SK-N-SH (cell line): ENCODE measurements at regions not wholly inside any gene's neighbourhood (a gene's known extent, or its start where the extent isn't known, plus 50 kb on each side); places are given as distances from the start of the nearest gene placed in this dataset.

Experiments
- CTCF ChIA-PET: fragments of 300-600, 350-600 bp; formaldehyde crosslinking; extraction: SDS; loops from one replicate; lab custom pipeline; 2021; lab: Yijun Ruan, JAX
- POLR2A ChIA-PET: fragments of 350-600 bp; sonication (Branson Sonifier 250); formaldehyde crosslinking; extraction: SDS; loops from one replicate; lab custom pipeline; 2020; ENCODE audit warnings: antibody characterized with exemption, inconsistent platforms; lab: Yijun Ruan, JAX
- DNase-seq: peaks from one replicate; pipeline ENCODE4 v3.0.0; 2012
- H2AFZ ChIP-seq: fragments of 200-600 bp; sonication (generic); 2 replicates; pipeline ENCODE4 v1.8.1; 2016; ENCODE audit warnings: antibody characterized with exemption, mild to moderate bottlenecking, low read depth
- H3F3A ChIP-seq: fragments of 200-600 bp; sonication (generic); replicated peaks from 2 replicates; pipeline ENCODE3; 2016; ENCODE audit warnings: antibody characterized with exemption, mild to moderate bottlenecking; ENCODE audit not compliant: insufficient read depth
- H3K27ac ChIP-seq, 2 experiments: fragments of 200-500 bp in 1 of 2; fragments of 200-600 bp in 1 of 2; sonication (Bioruptor generic) in 1 of 2; sonication (generic), shearing (Covaris generic) in 1 of 2; 2 replicates each; pipeline versions ENCODE4 v1.5.1 to v1.6.1; 2014 to 2016; ENCODE audit warnings: low read depth in 2 of 2, inconsistent platforms in 1 of 2, low read length in 1 of 2, mild to moderate bottlenecking in 1 of 2, mixed read lengths in 1 of 2
- H3K27me3 ChIP-seq: fragments of 200-600 bp; sonication (generic), shearing (Covaris generic); 2 replicates; pipeline ENCODE4 v1.6.1; 2016; ENCODE audit warnings: mixed run types; ENCODE audit not compliant: insufficient read depth
- H3K36me3 ChIP-seq, 2 experiments: fragments of 200-500 bp in 1 of 2; fragments of 200-600 bp in 1 of 2; sonication (Bioruptor generic) in 1 of 2; sonication (generic) in 1 of 2; replicated peaks in 1 of 2; 2 replicates each; pipeline versions ENCODE3 to v1.5.1; 2014 to 2016; ENCODE audit warnings: low read length in 1 of 2, mild to moderate bottlenecking in 1 of 2; ENCODE audit not compliant: insufficient read depth in 2 of 2, control insufficient read depth in 1 of 2
- H3K4me1 ChIP-seq, 2 experiments: fragments of 200-500 bp in 1 of 2; fragments of 200-600 bp in 1 of 2; sonication (Bioruptor generic) in 1 of 2; sonication (generic), shearing (Covaris generic) in 1 of 2; 2 replicates each; pipeline versions ENCODE4 v1.5.1 to v1.6.1; 2014 to 2016; ENCODE audit warnings: low read depth in 1 of 2, low read length in 1 of 2, mixed run types in 1 of 2; ENCODE audit not compliant: insufficient read depth in 2 of 2, control insufficient read depth in 1 of 2
- H3K4me2 ChIP-seq: fragments of 200-600 bp; sonication (generic), shearing (Covaris generic); 2 replicates; pipeline ENCODE4 v1.6.1; 2017; ENCODE audit warnings: mixed run types
- H3K4me3 ChIP-seq, 2 experiments: fragments of 200-500 bp in 1 of 2; fragments of 200-600 bp in 1 of 2; sonication (Bioruptor generic) in 1 of 2; sonication (generic), shearing (Covaris generic) in 1 of 2; 2 replicates each; pipeline versions ENCODE4 v1.5.1 to v1.8.1; 2014 to 2016; ENCODE audit warnings: low read depth in 2 of 2, inconsistent platforms in 1 of 2, low read length in 1 of 2, mild to moderate bottlenecking in 1 of 2, mixed read lengths in 1 of 2, moderate library complexity in 1 of 2
- H3K79me2 ChIP-seq: fragments of 200-600 bp; sonication (generic); 2 replicates; pipeline ENCODE4 v1.8.1; 2017; ENCODE audit warnings: mild to moderate bottlenecking; ENCODE audit not compliant: insufficient read depth
- H3K9ac ChIP-seq: fragments of 200-600 bp; sonication (generic); 2 replicates; pipeline ENCODE4 v1.6.1; 2017; ENCODE audit warnings: mixed run types
- H3K9me2 ChIP-seq: fragments of 200-600 bp; sonication (generic); 2 replicates; pipeline ENCODE4 v1.6.1; 2017; ENCODE audit warnings: mixed run types
- H3K9me3 ChIP-seq: fragments of 200-600 bp; sonication (generic); 2 replicates; pipeline ENCODE4 v1.6.1; 2017; ENCODE audit warnings: mixed run types, mild to moderate bottlenecking, moderate library complexity
- H4K20me1 ChIP-seq: fragments of 200-600 bp; sonication (generic); 2 replicates; pipeline ENCODE4 v1.6.1; 2017; ENCODE audit warnings: mild to moderate bottlenecking, mixed run types; ENCODE audit not compliant: insufficient read depth
- CTCF ChIP-seq: fragments of 200-600 bp; sonication (generic); IDR thresholded peaks from 2 replicates; pipeline ENCODE4 v1.6.1; 2017; ENCODE audit warnings: antibody characterized with exemption, mild to moderate bottlenecking, moderate library complexity
- EZH2phosphoT487 ChIP-seq: fragments of 200-600 bp; sonication (generic); IDR thresholded peaks from 2 replicates; pipeline ENCODE4 v1.6.1; 2017; ENCODE audit warnings: low read depth, mixed run types, mild to moderate bottlenecking, antibody characterized with exemption, moderate library complexity, borderline replicate concordance
- FOXJ3 ChIP-seq: sonication (generic); formaldehyde crosslinking; IDR thresholded peaks from 2 replicates; pipeline ENCODE4 v1.5.1; 2020; ENCODE audit warnings: mild to moderate bottlenecking, missing genetic modification reagents
- GABPA ChIP-seq: IDR thresholded peaks from 2 replicates; pipeline ENCODE4 v1.4.0; 2012; ENCODE audit warnings: low read depth, mild to moderate bottlenecking
- GATA2 ChIP-seq: sonication (generic); formaldehyde crosslinking; IDR thresholded peaks from 2 replicates; pipeline ENCODE4 v1.5.0; 2020; ENCODE audit warnings: mild to moderate bottlenecking, missing genetic modification reagents
- MAX ChIP-seq: IDR thresholded peaks from 2 replicates; pipeline ENCODE4 v1.4.0; 2012; ENCODE audit warnings: low read depth
- MEF2A ChIP-seq: IDR thresholded peaks from 2 replicates; pipeline ENCODE4 v1.4.0; 2012; ENCODE audit warnings: low read depth, borderline replicate concordance
- NFIC ChIP-seq: IDR thresholded peaks from 2 replicates; pipeline ENCODE4 v1.4.0; 2012; ENCODE audit warnings: borderline replicate concordance
- PBX3 ChIP-seq: IDR thresholded peaks from 2 replicates; pipeline ENCODE4; 2012
- RAD21 ChIP-seq: IDR thresholded peaks from 2 replicates; pipeline ENCODE4 v1.6.1; 2012; ENCODE audit warnings: mild to moderate bottlenecking, low read length
- REST ChIP-seq: IDR thresholded peaks from 2 replicates; pipeline ENCODE4 v1.6.1; 2012; ENCODE audit warnings: mild to moderate bottlenecking, low read depth, low read length, moderate library complexity
- RFX5 ChIP-seq: IDR thresholded peaks from 2 replicates; pipeline ENCODE4 v1.6.1; 2012; ENCODE audit warnings: mild to moderate bottlenecking, improper control_type of control experiment, low read length
- RXRA ChIP-seq: IDR thresholded peaks from 2 replicates; pipeline ENCODE4 v1.4.0; 2012; ENCODE audit warnings: low read depth, mild to moderate bottlenecking, borderline replicate concordance
- SMC3 ChIP-seq: IDR thresholded peaks from 2 replicates; pipeline ENCODE4 v1.6.1; 2012; ENCODE audit warnings: low read depth, low read length, improper control_type of control experiment
- TEAD4 ChIP-seq: IDR thresholded peaks from 2 replicates; pipeline ENCODE4 v1.4.0; 2012; ENCODE audit warnings: mild to moderate bottlenecking, borderline replicate concordance; ENCODE audit not compliant: insufficient read depth
- WGBS: methylation state at CpG from one replicate; pipeline ENCODE4 v1.1.6; 2017; ENCODE audit warnings: low lambda C conversion rate; 5-methylcytosine and 5-hydroxymethylcytosine counted together

GRCh38 chr9:22722492-22722891 is 275.9 kb downstream of the DMRTA1 start:
- no peak for DNase-seq
- Histone ChIP-seq H3K79me2 (no peaks in the 10 kb centered on the region), H3K9me2 (peaks cover 2% of the 10 kb centered on the region; the same call in 1 of the 2 replicates), H3K4me2 (no peak overlapping the region), H3K9me3 (no peaks in the 10 kb centered on the region), H3K27me3 (no peaks in the 10 kb centered on the region), H3K4me3 (no peak overlapping the region), H2AFZ (no peak overlapping the region), H3K4me1 (no peaks in the 10 kb centered on the region), H3K9ac (no peak overlapping the region), H3K27ac (no peak overlapping the region), H3K36me3 (no peaks in the 10 kb centered on the region)
- POLR2A ChIA-PET = no interaction called here
- 0% methylated on average over 2 of the region's 2 CpGs for WGBS
- TF ChIP-seq RFX5 = no peak
- no peak for TF ChIP-seq RXRA
- TF ChIP-seq EZH2phosphoT487 = no peak
- no peak for TF ChIP-seq GATA2
- TF ChIP-seq NFIC = no peak
- no peak for TF ChIP-seq RAD21
- no peak for TF ChIP-seq GABPA
- TF ChIP-seq, all 33 proteins: peak for 0
- no peaks in the 10 kb centered on the region for H3F3A ChIP-seq
- CTCF ChIA-PET = no interaction called here
- no peaks in the 10 kb centered on the region for H4K20me1 ChIP-seq

- Histone ChIP-seq H3K4me1 (no peaks in the 10 kb centered on the region), H3K4me3 (no peak overlapping the region), H3K4me2 (no peak overlapping the region), H3K79me2 (no peaks in the 10 kb centered on the region), H3K27me3 (no peaks in the 10 kb centered on the region)
- ChIA-PET POLR2A (no interaction called here), CTCF (no interaction called here)
- no peak for DNase-seq
- 5% methylated on average over 3 of the region's 3 CpGs for WGBS
- TF ChIP-seq MEF2A = no peak
- TF ChIP-seq SMC3 = no peak
- no peak for TF ChIP-seq GATA2
- no peak for TF ChIP-seq MAX
- TF ChIP-seq FOXJ3 (CRISPR knock-in tag) = no peak
- no peak for TF ChIP-seq CTCF
- no peak for TF ChIP-seq REST
- TF ChIP-seq TEAD4 = no peak
- no peak for TF ChIP-seq PBX3
- TF ChIP-seq, all 33 proteins: peak for 0
- H4K20me1 ChIP-seq = no peaks in the 10 kb centered on the region
- no peak overlapping the region for H3K27ac ChIP-seq
- H3K9me2 ChIP-seq = no peaks in the 10 kb centered on the region
- H3K9me3 ChIP-seq = no peaks in the 10 kb centered on the region
- no peak overlapping the region for H3K9ac ChIP-seq
- no peak overlapping the region for H2AFZ ChIP-seq
- no peaks in the 10 kb centered on the region for H3K36me3 ChIP-seq
- no peaks in the 10 kb centered on the region for H3F3A ChIP-seq
These were observed 285.2 kb downstream of the DMRTA1 start for GRCh38 chr9:22731786-22732185.
